Activated T-helper 17 cell treated with anti-CD3 and anti-CD28 coated beads, Interleukin-2, amount 50 U/mL, for 72 hours (primary cell): ENCODE measurements at regions not wholly inside any gene's neighbourhood (a gene's known extent, or its start where the extent isn't known, plus 50 kb on each side); places are given as distances from the start of the nearest gene placed in this dataset.

Experiments used
- ATAC-seq: fragments of 150-1000 bp; cut with Tn5 transposase; replicated peaks from 2 replicates; pipeline ENCODE4 v1.10.0; 2021; ENCODE audit warnings: mild to moderate bottlenecking, moderate library complexity
- H3K27ac Mint-ChIP-seq: one replicate; pipeline ENCODE4 v1.8.0; 2022; ENCODE audit warnings: mixed read lengths
- H3K27me3 Mint-ChIP-seq: one replicate; pipeline ENCODE4 v1.8.0; 2022; ENCODE audit warnings: mixed read lengths
- H3K36me3 Mint-ChIP-seq: one replicate; pipeline ENCODE4 v1.8.0; 2022; ENCODE audit warnings: low read depth, mild to moderate bottlenecking, mixed read lengths
- H3K4me1 Mint-ChIP-seq: one replicate; pipeline ENCODE4 v1.8.0; 2022; ENCODE audit warnings: mixed read lengths
- H3K4me3 Mint-ChIP-seq: one replicate; pipeline ENCODE4 v1.8.0; 2022; ENCODE audit warnings: mild to moderate bottlenecking, mixed read lengths
- H3K9me3 Mint-ChIP-seq: one replicate; pipeline ENCODE4 v1.8.0; 2022; ENCODE audit warnings: mixed read lengths

- no peak for ATAC-seq
- no peaks in the 10 kb centered on the region for H3K9me3 Mint-ChIP-seq
Observed at GRCh38 chr10:111445667-111446066, 368.8 kb downstream of the ADRA2A start.

DNA sequence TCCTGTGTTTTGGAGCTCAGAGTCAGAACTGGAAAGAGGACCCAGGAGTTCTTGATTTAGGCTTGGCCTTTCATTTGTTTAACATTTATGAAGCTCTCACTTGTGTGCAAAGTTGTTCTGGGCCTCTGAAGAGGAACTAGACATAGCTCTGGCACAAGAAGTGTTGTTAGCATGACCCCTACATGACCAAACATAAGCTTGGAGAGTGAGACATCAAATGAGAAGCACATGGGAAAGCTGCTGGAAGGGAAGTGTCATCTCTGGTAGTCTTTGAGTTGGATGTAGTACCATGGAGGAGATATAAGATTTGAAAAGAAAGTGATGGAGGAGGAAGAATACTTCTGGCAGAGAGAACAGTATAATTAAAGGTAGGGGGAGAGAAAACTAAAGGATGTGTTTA is 370.1 kb downstream of the ADRA2A start:
- H3K27ac Mint-ChIP-seq, result no peak overlapping the region
- no peaks in the 10 kb centered on the region for H3K4me1 Mint-ChIP-seq
- no peaks in the 10 kb centered on the region for H3K36me3 Mint-ChIP-seq
- peaks cover 15% of the 10 kb centered on the region for H3K27me3 Mint-ChIP-seq
- H3K4me3 Mint-ChIP-seq, result no peak overlapping the region
- no peaks in the 10 kb centered on the region for H3K9me3 Mint-ChIP-seq
- ATAC-seq, result no peak

More at GRCh38 chr10:111445667-111446066, 368.8 kb downstream of the ADRA2A start:
- Mint-ChIP-seq H3K27me3 (peaks cover 22% of the 10 kb centered on the region), H3K36me3 (no peaks in the 10 kb centered on the region), H3K27ac (no peak overlapping the region), H3K4me1 (no peaks in the 10 kb centered on the region), H3K4me3 (no peak overlapping the region)

DNA sequence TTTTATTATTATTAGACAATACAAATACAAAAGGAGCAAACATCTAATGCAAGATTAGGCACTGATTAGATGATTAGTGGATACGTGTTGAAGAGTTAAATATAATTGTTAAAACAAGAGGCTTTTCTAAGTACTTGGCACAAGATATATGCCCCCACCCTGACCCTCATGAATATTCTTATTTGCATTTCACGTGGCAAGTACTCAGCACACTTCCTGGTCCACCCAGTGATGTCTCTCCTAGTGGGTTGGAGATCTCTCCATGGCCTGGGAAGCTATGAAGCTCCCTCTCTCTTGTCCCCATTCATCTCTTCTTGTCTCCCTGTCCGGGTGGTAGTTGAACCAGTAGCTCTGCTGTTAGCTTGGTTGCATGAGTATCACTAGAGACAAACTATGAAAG is 375.3 kb downstream of the ADRA2A start:
- Mint-ChIP-seq H3K27me3 (peaks cover 17% of the 10 kb centered on the region), H3K9me3 (no peaks in the 10 kb centered on the region), H3K36me3 (no peaks in the 10 kb centered on the region), H3K4me1 (no peaks in the 10 kb centered on the region), H3K4me3 (no peak overlapping the region), H3K27ac (no peak overlapping the region)
- ATAC-seq, result no peak

GRCh38 chr10:111455776-111456426 is 379.1 kb downstream of the ADRA2A start:
- no peaks in the 10 kb centered on the region for H3K9me3 Mint-ChIP-seq
- H3K36me3 Mint-ChIP-seq, result no peaks in the 10 kb centered on the region
- no peak for ATAC-seq
- peaks cover 26% of the 10 kb centered on the region for H3K27me3 Mint-ChIP-seq
- H3K4me3 Mint-ChIP-seq, result no peak overlapping the region
- no peaks in the 10 kb centered on the region for H3K4me1 Mint-ChIP-seq
- H3K27ac Mint-ChIP-seq, result no peak overlapping the region

DNA sequence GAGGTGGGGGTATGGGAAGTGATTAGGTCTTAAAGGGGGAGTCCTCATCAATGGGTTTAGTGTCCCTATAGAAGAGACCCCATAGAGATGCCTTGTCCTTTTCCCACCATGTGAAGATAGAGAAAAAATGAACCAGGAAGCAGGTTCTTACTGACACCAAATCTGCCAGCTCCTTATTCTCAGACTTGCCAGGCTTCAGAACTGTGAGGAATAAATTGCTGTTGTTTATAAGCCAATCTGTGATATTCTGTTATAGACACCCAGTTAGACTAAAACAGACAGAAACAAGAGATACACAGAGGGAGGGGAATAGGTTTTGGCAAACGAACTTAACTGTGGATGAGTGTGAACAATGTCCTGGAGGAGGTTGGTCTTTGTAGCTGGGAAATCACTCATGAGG is 381.4 kb downstream of the ADRA2A start:
- Mint-ChIP-seq H3K4me3 (no peak overlapping the region), H3K36me3 (no peaks in the 10 kb centered on the region), H3K27me3 (peaks cover 27% of the 10 kb centered on the region), H3K4me1 (no peaks in the 10 kb centered on the region), H3K9me3 (peaks cover 3% of the 10 kb centered on the region), H3K27ac (no peak overlapping the region)
- ATAC-seq, result no peak

DNA sequence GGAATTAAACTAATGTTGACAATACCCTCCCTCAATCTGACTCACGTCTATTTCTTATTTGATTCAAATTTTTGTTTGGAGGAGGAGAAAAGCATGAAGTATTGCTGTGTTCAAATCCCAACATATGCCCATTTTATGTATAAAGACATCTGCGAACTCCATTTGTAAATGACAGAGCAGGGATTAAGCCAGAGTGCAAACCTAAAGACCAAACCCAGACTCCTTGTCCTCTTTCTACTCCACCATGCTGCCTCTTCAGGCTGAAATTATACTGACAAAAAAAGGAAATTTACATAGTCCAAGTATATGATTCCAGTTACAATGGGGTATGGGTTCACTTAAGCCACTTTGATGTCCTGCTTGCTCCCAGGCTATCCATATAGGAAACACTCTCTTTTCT is 383.1 kb downstream of the ADRA2A start:
- H3K4me1 Mint-ChIP-seq, result no peaks in the 10 kb centered on the region
- peaks cover 3% of the 10 kb centered on the region for H3K9me3 Mint-ChIP-seq
- H3K27ac Mint-ChIP-seq, result no peak overlapping the region
- H3K27me3 Mint-ChIP-seq, result peaks cover 25% of the 10 kb centered on the region
- no peak for ATAC-seq
- no peaks in the 10 kb centered on the region for H3K36me3 Mint-ChIP-seq
- no peak overlapping the region for H3K4me3 Mint-ChIP-seq

DNA sequence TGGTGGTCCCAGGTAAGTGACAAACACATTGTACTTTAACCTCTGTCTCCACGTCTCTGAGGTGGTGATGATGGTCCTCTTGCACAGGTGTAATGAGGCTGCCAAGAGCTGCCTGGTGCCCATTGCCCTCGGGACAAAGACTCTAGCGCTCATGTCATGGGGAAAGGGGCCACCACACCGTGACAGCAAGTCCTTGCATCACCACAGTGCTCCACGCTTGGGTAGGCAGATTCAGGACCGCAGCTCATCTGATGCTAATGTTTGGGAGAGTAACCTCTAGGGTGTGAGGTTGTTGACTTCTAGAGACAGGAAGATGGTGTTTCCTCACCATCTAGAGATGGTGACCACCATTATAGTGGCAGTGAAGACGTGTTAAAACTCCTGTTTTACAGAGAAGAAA is 395.6 kb downstream of the ADRA2A start:
- H3K27ac Mint-ChIP-seq, result no peak overlapping the region
- H3K27me3 Mint-ChIP-seq, result peaks cover 13% of the 10 kb centered on the region
- H3K4me1 Mint-ChIP-seq, result no peaks in the 10 kb centered on the region
- no peak overlapping the region for H3K4me3 Mint-ChIP-seq
- H3K36me3 Mint-ChIP-seq, result no peaks in the 10 kb centered on the region
- no peak for ATAC-seq
- no peaks in the 10 kb centered on the region for H3K9me3 Mint-ChIP-seq

GRCh38 chr10:111473361-111473760 is 396.5 kb downstream of the ADRA2A start:
- no peaks in the 10 kb centered on the region for H3K4me1 Mint-ChIP-seq
- no peaks in the 10 kb centered on the region for H3K9me3 Mint-ChIP-seq
- H3K36me3 Mint-ChIP-seq, result no peaks in the 10 kb centered on the region
- peaks cover 11% of the 10 kb centered on the region for H3K27me3 Mint-ChIP-seq
- no peak for ATAC-seq
- H3K4me3 Mint-ChIP-seq, result no peak overlapping the region
- H3K27ac Mint-ChIP-seq, result no peak overlapping the region

GRCh38 chr10:111474786-111475185 is 398.0 kb downstream of the ADRA2A start:
- Mint-ChIP-seq H3K27ac (no peak overlapping the region), H3K9me3 (no peaks in the 10 kb centered on the region), H3K36me3 (no peaks in the 10 kb centered on the region)

DNA sequence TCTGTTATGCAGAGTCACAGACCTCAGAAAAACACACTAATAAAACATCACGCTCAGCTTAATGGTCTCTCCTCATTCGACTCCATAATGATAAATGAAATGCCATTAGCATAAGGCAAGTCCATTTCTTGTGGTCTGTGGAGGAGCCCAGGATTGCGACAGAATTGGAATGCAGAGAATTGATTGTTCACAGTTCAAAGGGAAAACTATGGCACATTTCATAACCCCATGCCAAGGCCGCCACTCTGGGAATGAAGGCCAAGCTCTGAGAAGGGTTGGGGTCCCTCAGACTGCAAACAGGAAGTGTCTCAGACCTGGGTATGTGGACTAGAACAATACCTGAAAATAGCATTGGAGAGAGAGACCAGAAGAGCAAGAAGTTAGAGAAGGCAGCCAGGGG is 398.9 kb downstream of the ADRA2A start:
- Mint-ChIP-seq H3K4me1 (no peaks in the 10 kb centered on the region), H3K4me3 (no peak overlapping the region), H3K9me3 (no peaks in the 10 kb centered on the region), H3K27ac (no peak overlapping the region), H3K36me3 (no peaks in the 10 kb centered on the region), H3K27me3 (peaks cover 4% of the 10 kb centered on the region)
- ATAC-seq, result no peak

More at GRCh38 chr10:111474786-111475185, 398.0 kb downstream of the ADRA2A start:
- no peaks in the 10 kb centered on the region for H3K4me1 Mint-ChIP-seq
- no peak for ATAC-seq
- H3K27me3 Mint-ChIP-seq, result peaks cover 11% of the 10 kb centered on the region
- no peak overlapping the region for H3K4me3 Mint-ChIP-seq

DNA sequence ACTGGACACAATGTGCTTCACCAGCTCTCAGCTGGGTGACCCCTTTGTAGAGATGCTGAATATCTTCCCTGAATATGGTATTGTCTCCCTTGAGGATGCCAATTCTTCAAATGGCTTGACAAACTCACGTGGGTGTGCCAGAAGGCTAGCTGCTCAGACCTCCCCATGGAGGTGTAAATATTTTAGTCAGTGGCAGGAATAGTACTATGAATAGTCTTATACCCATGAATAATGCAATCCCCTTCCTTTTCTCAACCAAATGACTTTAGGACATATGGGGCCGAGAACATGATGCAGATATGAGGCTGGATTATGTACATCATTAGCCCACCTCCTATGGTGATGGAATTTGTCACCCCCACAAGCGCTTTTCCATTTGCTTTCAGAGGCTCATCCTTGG is 401.8 kb downstream of the ADRA2A start:
- ATAC-seq, result no peak
- H3K9me3 Mint-ChIP-seq, result no peaks in the 10 kb centered on the region
- no peak overlapping the region for H3K4me3 Mint-ChIP-seq
- peaks cover 4% of the 10 kb centered on the region for H3K27me3 Mint-ChIP-seq
- H3K27ac Mint-ChIP-seq, result no peak overlapping the region
- no peaks in the 10 kb centered on the region for H3K4me1 Mint-ChIP-seq
- H3K36me3 Mint-ChIP-seq, result no peaks in the 10 kb centered on the region

DNA sequence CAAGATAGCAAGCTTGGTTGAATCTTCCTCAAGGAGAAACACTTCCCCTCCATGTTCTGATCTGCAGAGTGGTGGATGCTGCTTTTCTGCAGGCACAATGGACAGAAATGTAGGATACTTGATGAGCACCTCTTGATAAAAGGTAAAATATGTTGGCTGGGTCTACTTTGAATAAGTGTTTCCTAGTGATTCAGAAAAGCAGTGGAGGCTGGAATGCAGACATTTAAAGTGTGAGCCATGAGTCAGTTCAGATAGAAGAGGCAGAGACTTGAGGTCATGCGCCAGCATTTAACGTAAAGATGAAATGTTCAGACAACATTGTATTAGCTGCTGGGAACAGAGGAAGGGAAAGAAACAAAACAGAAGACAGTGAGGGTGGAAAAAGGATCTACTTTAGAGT is 403.1 kb downstream of the ADRA2A start:
- no peaks in the 10 kb centered on the region for H3K36me3 Mint-ChIP-seq
- no peak overlapping the region for H3K4me3 Mint-ChIP-seq
- ATAC-seq, result no peak
- no peaks in the 10 kb centered on the region for H3K9me3 Mint-ChIP-seq
- H3K4me1 Mint-ChIP-seq, result no peaks in the 10 kb centered on the region
- H3K27ac Mint-ChIP-seq, result no peak overlapping the region
- H3K27me3 Mint-ChIP-seq, result peaks cover 4% of the 10 kb centered on the region

DNA sequence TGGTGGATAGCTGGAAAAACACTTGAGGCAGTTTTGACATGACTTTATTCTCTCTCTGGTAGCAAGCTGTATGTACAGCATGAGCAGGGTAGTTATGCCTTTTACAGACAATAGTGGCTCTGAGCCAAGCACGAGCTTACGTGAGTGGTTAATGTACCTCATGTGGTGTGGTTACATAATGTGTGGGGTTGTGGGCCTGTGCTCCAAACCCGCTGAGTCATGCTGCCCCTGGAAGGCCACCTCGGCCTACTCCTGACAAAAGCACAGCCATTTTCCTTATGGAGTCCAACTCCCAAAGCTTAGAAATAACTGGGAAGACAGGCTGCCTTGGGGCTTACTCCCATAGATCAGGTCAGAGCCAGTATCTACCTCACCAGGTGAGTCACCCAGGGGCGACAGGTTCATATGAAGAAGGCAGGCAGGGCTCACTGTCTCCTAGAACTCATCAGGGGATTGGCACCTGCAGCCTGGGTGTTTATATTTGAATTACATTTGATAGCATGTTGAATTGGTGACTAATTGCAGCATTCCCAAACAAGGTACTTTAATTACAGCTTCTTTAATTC is 404.5 kb downstream of the ADRA2A start:
- H3K4me1 Mint-ChIP-seq, result no peaks in the 10 kb centered on the region
- H3K36me3 Mint-ChIP-seq, result no peaks in the 10 kb centered on the region
- H3K27me3 Mint-ChIP-seq, result peaks cover 4% of the 10 kb centered on the region
- no peak overlapping the region for H3K4me3 Mint-ChIP-seq
- no peak overlapping the region for H3K27ac Mint-ChIP-seq
- H3K9me3 Mint-ChIP-seq, result no peaks in the 10 kb centered on the region
- no peak for ATAC-seq

GRCh38 chr10:111481866-111482265 is 405.0 kb downstream of the ADRA2A start:
- Mint-ChIP-seq H3K4me3 (no peak overlapping the region), H3K9me3 (no peaks in the 10 kb centered on the region), H3K36me3 (no peaks in the 10 kb centered on the region), H3K4me1 (no peaks in the 10 kb centered on the region), H3K27ac (no peak overlapping the region), H3K27me3 (peaks cover 4% of the 10 kb centered on the region)
- ATAC-seq, result no peak

GRCh38 chr10:111482621-111483216 is 405.9 kb downstream of the ADRA2A start:
- H3K4me3 Mint-ChIP-seq, result no peak overlapping the region
- H3K27ac Mint-ChIP-seq, result no peak overlapping the region
- H3K9me3 Mint-ChIP-seq, result peaks cover 2% of the 10 kb centered on the region
- peaks cover 4% of the 10 kb centered on the region for H3K27me3 Mint-ChIP-seq
- no peak for ATAC-seq
- no peaks in the 10 kb centered on the region for H3K36me3 Mint-ChIP-seq
- no peaks in the 10 kb centered on the region for H3K4me1 Mint-ChIP-seq
